IPS-11a (cell line): ENCODE measurements at regions not wholly inside any gene's neighbourhood (a gene's known extent, or its start where the extent isn't known, plus 50 kb on each side); places are given as distances from the start of the nearest gene placed in this dataset.
"Not testable (repeated sequence)": the region's sequence is repeated elsewhere in the genome, so short reads cannot be mapped to it uniquely, and the experiment has no call there.

Experiments used
- H3K4me3 ChIP-seq: one replicate; pipeline ENCODE4 v1.5.1; 2013; ENCODE audit warnings: low read depth, low read length, control low read depth

- H3K4me3 ChIP-seq = not testable (repeated sequence)
These were observed 149.2 kb downstream of the PCDH7 start for GRCh38 chr4:30869387-30869786.

GRCh38 chr4:30870513-30870912 lies 150.3 kb downstream of the PCDH7 start:
- no peak overlapping the region for H3K4me3 ChIP-seq

GRCh38 chr4:30875658-30876269 lies 155.6 kb downstream of the PCDH7 start:
- H3K4me3 ChIP-seq = no peak overlapping the region

- H3K4me3 ChIP-seq = no peak overlapping the region
These were observed 159.9 kb downstream of the PCDH7 start for GRCh38 chr4:30879855-30880598.

GRCh38 chr4:30881985-30882384 lies 161.8 kb downstream of the PCDH7 start:
- no peak overlapping the region for H3K4me3 ChIP-seq

- no peak overlapping the region for H3K4me3 ChIP-seq
These were observed 162.3 kb downstream of the PCDH7 start for GRCh38 chr4:30882443-30882842.

GRCh38 chr4:30882995-30883675 lies 163.0 kb downstream of the PCDH7 start:
- no peak overlapping the region for H3K4me3 ChIP-seq

- no peak overlapping the region for H3K4me3 ChIP-seq
These were observed 181.6 kb downstream of the PCDH7 start for GRCh38 chr4:30901461-30902451.

- H3K4me3 ChIP-seq = no peak overlapping the region
These were observed 183.5 kb downstream of the PCDH7 start for GRCh38 chr4:30903502-30904214.

- no peak overlapping the region for H3K4me3 ChIP-seq
These were observed 184.0 kb downstream of the PCDH7 start for GRCh38 chr4:30904215-30904555.

GRCh38 chr4:30904588-30904987 lies 184.4 kb downstream of the PCDH7 start:
- no peak overlapping the region for H3K4me3 ChIP-seq

GRCh38 chr4:30912098-30912714 lies 192.0 kb downstream of the PCDH7 start:
- no peak overlapping the region for H3K4me3 ChIP-seq

- no peak overlapping the region for H3K4me3 ChIP-seq
These were observed 196.4 kb downstream of the PCDH7 start for GRCh38 chr4:30916337-30917274.

GRCh38 chr4:30917946-30918345 lies 197.8 kb downstream of the PCDH7 start:
- H3K4me3 ChIP-seq = no peak overlapping the region

GRCh38 chr4:30919458-30919857 lies 199.3 kb downstream of the PCDH7 start:
- H3K4me3 ChIP-seq = no peak overlapping the region

GRCh38 chr4:30920043-30920442 lies 199.9 kb downstream of the PCDH7 start:
- no peak overlapping the region for H3K4me3 ChIP-seq

GRCh38 chr4:30922625-30923024 lies 202.5 kb downstream of the PCDH7 start:
- H3K4me3 ChIP-seq = no peak overlapping the region

GRCh38 chr4:30924495-30924894 lies 204.3 kb downstream of the PCDH7 start:
- no peak overlapping the region for H3K4me3 ChIP-seq

- no peak overlapping the region for H3K4me3 ChIP-seq
These were observed 209.5 kb downstream of the PCDH7 start for GRCh38 chr4:30929649-30930048.
